Stimulated activated CD4-positive, alpha-beta T cell treated with anti-CD3 and anti-CD28 coated beads, Interleukin-4, amount 100 ng/mL, for 48 hours (primary cell): ENCODE measurements at regions not wholly inside any gene's neighbourhood (a gene's known extent, or its start where the extent isn't known, plus 50 kb on each side); places are given as distances from the start of the nearest gene placed in this dataset.
"Not testable (repeated sequence)": the region's sequence is repeated elsewhere in the genome, so short reads cannot be mapped to it uniquely, and the experiment has no call there.

ENCODE experiments used
- DNase-seq, 2 donors: peaks; one replicate each; pipeline ENCODE4 v3.0.0-alpha.2; 2020; ENCODE audit warnings: low read depth in 2 of 2

GRCh38 chr17:34740565-34741520, 161.5 kb downstream of the TMEM132E start:
- no peak for DNase-seq

- DNase-seq, result no peak
These were observed 160.0 kb downstream of the TMEM132E start for GRCh38 chr17:34739386-34739785.

GRCh38 chr17:34737673-34738072, 158.3 kb downstream of the TMEM132E start:
- DNase-seq, result not testable (repeated sequence)

- DNase-seq, result no peak
These were observed 157.2 kb downstream of the TMEM132E start for GRCh38 chr17:34736611-34737010.

GRCh38 chr17:34733333-34733732, 154.0 kb downstream of the TMEM132E start:
- DNase-seq, result no peak

DNA sequence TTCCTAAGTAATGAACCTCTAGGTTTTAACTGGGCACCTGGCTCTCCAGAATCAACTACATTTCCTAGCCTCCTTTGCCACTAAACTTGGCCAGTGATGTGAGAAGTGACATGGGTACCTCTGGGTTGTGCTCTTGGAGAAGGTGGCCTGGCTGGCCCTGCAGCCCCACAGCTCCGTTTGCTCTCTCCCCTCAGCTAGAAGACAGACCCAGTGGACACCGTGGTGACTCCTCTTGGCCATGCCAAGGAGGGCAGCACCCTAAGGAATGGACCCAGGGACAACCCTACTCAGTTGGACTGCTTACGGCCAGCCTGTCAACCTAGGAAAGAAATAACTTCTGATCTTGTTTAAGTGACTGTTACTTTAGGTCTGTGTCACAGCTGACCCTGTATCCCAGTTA, 151.4 kb downstream of the TMEM132E start:
- DNase-seq, result no peak

- no peak for DNase-seq
These were observed 149.5 kb downstream of the TMEM132E start for GRCh38 chr17:34728771-34729310.

- no peak for DNase-seq
These were observed 148.2 kb downstream of the TMEM132E start for GRCh38 chr17:34727601-34728000.

GRCh38 chr17:34726536-34727384, 147.4 kb downstream of the TMEM132E start:
- DNase-seq, result no peak

- no peak for DNase-seq
These were observed 146.3 kb downstream of the TMEM132E start for GRCh38 chr17:34725725-34726124.

GRCh38 chr17:34725008-34725407, 145.6 kb downstream of the TMEM132E start:
- no peak for DNase-seq

- no peak for DNase-seq
These were observed 144.5 kb downstream of the TMEM132E start for GRCh38 chr17:34723875-34724274.

DNA sequence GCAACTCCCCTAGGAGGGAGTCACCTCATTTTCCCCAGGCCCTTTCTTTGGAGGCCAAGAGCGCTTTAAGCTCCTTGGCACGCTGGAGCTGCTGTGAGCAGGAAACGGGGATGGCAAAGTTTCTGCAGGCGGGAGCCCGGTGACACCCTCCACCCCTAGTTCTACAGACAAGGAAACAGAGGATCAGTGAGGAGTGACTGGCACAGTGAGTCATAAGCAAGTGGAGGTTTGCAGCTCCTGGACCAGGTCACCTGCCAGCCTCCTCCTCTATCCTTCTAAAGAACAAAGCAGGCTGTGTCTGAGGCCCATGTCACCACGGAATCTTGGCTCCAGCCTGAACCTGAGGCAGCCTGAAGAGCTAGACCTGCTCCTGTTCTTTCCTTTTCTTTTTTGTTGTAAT, 141.9 kb downstream of the TMEM132E start:
- DNase-seq, result no peak

DNA sequence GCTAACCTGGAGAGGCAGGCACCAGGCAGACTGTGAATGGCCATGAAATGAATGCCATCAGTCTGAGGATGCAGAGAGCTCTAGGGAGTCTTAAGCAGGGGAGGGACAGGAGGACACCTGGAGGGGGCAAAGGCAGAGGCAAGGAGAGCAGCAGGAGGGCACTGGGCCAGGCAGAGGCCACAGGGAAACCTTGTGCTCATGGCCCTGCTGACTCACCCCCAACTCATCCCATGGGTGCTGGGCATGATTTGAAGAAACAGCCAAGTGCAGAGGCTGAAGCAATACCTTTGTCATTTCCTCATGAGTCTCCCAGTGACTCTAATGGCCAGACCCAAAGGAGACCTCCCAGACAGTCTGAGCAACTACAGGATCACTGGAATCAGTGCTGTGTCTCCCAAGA, 141.4 kb downstream of the TMEM132E start:
- DNase-seq, result no peak

DNA sequence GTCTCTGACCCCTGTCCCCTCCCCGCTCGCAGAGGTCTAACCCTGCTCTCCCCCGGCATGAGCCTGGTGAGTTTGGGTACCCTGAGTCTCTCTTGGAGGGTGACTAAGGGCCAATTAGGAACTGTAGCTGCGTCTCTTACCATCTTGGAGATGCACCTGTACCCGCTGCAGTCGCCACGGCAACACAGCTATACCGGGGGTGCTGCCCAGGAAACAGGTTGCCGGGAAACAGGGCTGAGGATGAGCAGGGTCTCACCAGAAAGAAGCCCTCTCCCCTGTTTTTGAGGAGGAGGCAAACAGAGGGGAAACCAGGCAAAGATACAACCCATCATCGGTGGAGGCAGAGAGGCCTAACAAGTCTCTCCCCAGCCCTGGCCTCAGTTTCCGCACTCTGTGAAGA, 140.2 kb downstream of the TMEM132E start:
- no peak for DNase-seq

DNA sequence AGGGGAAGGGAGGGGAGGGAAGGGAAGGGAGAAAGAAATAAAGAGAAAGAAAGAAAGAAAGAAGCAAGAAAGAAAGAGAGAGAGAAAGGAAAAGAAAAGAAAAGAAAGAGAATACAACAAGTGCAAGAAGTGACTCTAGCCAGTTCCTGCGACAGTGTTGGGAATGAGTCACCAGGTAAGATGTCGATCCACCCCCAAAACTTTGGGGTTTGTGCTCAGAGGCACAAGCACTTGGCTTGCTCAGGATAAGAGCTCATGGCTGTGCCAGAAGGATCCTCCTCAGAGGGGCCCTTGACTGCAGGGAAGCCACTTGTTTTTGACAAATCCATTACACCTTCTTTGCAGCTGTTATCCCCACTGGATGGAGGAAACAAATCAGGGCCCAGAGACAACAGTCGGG, 137.7 kb downstream of the TMEM132E start:
- no peak for DNase-seq

DNA sequence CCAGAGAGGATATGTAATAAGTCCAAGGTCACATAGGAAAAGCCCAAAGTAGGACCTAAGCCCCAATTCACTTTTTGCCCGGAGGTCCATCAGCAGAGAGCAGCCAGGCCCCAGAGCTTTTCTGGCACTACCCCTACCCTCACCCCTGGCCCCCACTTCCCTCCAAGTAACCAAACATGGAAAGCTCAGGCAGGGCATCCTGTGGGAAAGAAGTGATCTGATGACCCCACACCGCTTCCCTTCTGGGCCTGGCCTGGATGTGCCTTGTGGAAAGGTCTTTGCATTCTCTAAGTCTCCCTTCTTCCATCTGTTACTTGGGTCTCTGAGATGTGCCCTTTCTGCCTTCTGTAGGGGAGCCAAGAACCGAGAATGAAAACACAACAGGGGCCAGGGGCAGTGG, 136.9 kb downstream of the TMEM132E start:
- DNase-seq, result no peak

DNA sequence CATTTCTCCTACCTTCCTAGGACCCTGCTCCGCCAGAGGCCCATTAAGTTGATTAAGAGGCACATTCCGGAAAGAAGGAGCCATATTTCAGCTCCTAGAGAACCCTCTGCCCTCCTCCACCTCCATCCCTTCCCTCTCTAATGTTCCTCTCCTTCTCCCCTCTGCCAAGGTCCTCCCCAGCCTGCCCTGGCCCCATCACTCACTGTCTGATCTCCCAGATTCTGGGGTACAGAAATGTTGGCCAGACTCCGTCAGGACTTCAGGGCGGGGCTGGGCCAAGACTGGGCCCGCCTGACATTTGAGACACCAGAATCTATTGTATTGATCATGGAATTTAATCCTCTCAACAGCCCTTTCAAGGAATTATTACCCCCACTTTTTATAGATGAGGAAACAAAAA, 136.1 kb downstream of the TMEM132E start:
- DNase-seq, result no peak

DNA sequence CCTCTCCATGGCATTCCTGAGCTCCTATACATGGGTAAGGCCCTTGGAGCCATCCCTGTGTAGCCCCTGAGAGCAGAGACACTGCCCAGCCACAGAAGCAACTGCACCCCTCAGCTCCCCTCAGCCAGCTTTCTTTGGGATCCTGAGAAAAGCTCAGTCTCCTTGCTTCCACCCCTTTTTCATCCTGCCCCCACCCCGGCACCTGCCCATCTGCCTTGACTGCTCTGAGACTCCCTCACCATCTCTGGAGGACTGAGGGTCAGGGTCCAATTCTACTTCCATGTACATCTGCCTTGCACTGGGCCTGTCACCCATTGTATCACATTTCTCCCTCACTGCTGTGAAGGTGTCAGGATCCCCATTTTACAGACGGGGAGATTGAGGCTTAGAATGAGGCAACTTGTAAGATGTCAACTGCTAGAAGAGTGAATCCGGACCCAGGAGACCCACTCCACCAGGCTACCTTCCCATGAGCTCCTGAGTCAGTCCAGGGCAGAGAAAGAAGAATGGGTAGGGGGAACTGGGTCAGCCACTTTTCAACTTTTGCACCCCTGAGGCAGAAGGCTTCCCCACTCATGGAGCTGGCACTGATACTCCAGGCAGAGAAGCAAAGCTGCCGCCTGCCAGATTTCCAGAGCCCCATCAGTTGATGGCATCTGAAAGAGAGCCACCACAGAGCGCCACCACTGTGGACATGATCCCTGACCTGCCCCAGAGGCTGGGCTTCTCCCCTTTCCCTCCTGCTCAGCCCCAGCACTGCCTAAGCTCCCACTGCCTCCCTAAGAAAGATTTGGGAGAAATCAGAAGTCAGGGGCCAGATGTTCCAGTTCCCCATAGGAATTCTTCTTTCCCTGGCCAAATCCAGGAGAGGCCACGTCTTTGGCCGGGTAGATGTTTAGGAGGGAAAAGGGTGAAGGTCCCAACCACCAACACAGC, 135.4 kb downstream of the TMEM132E start:
- DNase-seq, result no peak

DNA sequence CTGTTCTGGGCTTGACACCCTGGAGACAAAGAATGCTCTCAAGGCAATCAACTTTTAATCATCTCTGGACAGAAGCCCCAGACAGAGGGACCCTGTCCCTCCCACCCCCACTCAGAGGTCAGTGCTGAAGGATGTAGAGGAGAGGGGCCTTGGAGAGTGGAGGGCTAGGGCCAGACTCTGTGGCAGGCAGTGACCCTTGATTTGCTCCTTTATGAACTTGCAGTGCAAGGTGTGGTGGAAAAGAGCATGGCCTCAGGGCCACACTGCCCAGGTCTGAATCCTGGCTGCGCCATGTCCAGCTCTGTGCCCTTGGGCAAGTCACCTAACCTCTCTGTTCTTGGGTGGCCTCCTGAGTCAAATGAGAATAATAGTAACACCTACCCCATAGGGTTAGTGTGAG, 134.3 kb downstream of the TMEM132E start:
- DNase-seq, result no peak

DNA sequence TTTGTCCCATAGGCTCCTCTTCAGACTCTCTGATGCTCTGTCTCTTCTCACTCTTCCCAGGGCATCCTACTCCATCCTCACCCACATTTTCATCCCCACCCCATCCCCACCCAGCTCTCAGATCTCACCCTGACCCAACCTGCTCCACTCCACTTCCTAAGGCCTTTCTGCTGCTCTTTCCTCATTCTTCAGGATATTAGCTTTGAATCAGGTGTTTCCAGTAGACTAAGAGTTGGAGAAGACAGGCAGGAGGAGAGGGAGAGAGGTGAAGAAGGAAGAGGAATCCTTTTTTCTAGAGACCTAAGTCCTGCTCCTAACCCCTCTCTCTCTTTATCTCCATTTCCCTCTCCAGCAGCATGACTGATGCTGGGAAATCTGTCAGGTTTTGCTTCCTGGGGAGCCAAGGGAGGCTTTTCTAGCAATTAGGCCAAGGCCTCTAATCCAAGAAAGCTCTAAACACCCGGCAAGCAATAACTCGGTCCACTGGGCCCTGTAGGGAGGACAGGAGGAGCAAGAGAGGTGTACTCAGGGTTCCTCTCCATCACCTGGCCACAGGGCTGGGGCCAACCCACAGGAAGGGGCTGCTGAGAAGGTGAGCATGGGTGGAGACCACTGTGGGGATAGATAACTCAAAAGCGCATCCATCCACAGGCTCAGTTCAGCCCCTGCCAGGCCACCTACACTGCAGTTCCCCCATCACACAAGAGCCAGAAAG, 133.3 kb downstream of the TMEM132E start:
- DNase-seq, result no peak
